Adrenal gland (tissue), 9 donors: ENCODE measurements at regions not wholly inside any gene's neighbourhood (a gene's known extent, or its start where the extent isn't known, plus 50 kb on each side); places are given as distances from the start of the nearest gene placed in this dataset.

Source experiments
- DNase-seq, 7 donors: peaks; one replicate each; pipeline ENCODE4 v3.0.0-alpha.2; 2019 to 2020
- H3K27ac ChIP-seq, 5 donors: fragments of 200-600 bp; sonication (generic) in 4 of 5; 1 replicate in 3 of 5; 2 replicates in 2 of 5; pipeline versions ENCODE4 v1.5.1 to v1.8.0; 2016 to 2020; ENCODE audit warnings: mild to moderate bottlenecking in 1 of 5
- H3K27me3 ChIP-seq: fragments of 200-600 bp; 2 replicates; pipeline ENCODE4 v1.8.0; 2021
- H3K36me3 ChIP-seq, 2 donors: fragments of 200-600 bp; replicated peaks in 1 of 2; 1 replicate in 1 of 2; 2 replicates in 1 of 2; pipeline versions ENCODE4 v1.5.1 to v1.8.0; 2018 to 2022
- H3K4me1 ChIP-seq, 2 donors: fragments of 200-600 bp; replicated peaks in 1 of 2; 1 replicate in 1 of 2; 2 replicates in 1 of 2; pipeline versions ENCODE4 v1.5.1 to v1.8.0; 2018 to 2021
- H3K4me3 ChIP-seq, 4 donors: fragments of 200-600 bp; sonication (generic) in 3 of 4; one replicate each; pipeline ENCODE4 v1.5.1; 2016 to 2018
- H3K9me3 ChIP-seq, 3 donors: fragments of 200-600 bp; sonication (generic) in 1 of 3; replicated peaks in 1 of 3; 1 replicate in 2 of 3; 2 replicates in 1 of 3; pipeline versions ENCODE4 v1.5.1 to v1.8.0; 2016 to 2021
- CTCF ChIP-seq, 6 experiments: fragments of 450-650 bp in 4 of 6; fragments of 200-600 bp in 2 of 6; sonication (generic) in 1 of 6; IDR thresholded peaks; 1 replicate in 5 of 6; 2 replicates in 1 of 6; pipeline versions ENCODE4 v1.5.1 to v1.8.0; 2016 to 2021; ENCODE audit warnings: antibody characterized with exemption in 6 of 6, mild to moderate bottlenecking in 2 of 6, moderate library complexity in 1 of 6
- POLR2A ChIP-seq, 2 donors: fragments of 450-650 bp; IDR thresholded peaks; one replicate each; pipeline ENCODE4 v1.6.1; 2017; ENCODE audit warnings: antibody characterized with exemption in 2 of 2, mild to moderate bottlenecking in 2 of 2, moderate library complexity in 1 of 2
- WGBS, 4 donors: extraction: QIAGEN DNeasy Blood & Tissue Kit in 2 of 4; methylation state at CpG; one replicate each; pipeline versions ENCODE4 v1.1.5 to v1.1.7; 2013 to 2017; 5-methylcytosine and 5-hydroxymethylcytosine counted together
- intact Hi-C, 2 donors: fragments of 100-400 bp; cut with DNase I; formaldehyde crosslinking; loops; one replicate each; pipeline versions ENCODE4 v1.14.1 to v1.15.0; 2022 to 2023
- donor health status: healthy with polysubstance abuse.
- donor health status: Bipolar disorder and iron deficiency.
- donor health status: DM: yes; HTN: yes; CAD: no.
- donor health status: DM: no; HTN: no; CAD: no.
- donor health status: DM: no; HTN: no; CAD: no.

GRCh38 chr16:75942351-75942750 is 216.1 kb upstream of the CPHXL start:
- no peak for TF ChIP-seq POLR2A (IDR thresholded peaks at IDR 0.05)
- no peak for TF ChIP-seq CTCF (IDR thresholded peaks at IDR 0.05)
- Histone ChIP-seq H3K4me3 (no peak overlapping the region), H3K9me3 (no peaks in the 10 kb centered on the region), H3K36me3 (no peaks in the 10 kb centered on the region), H3K27me3 (no peaks in the 10 kb centered on the region), H3K27ac (no peak overlapping the region), H3K4me1 (no peaks in the 10 kb centered on the region)
- intact Hi-C loops = no loop called here
- 75 to 89% (median 82%) methylated on average over 3 of the region's 3 CpGs for WGBS, 4 donors
- no peak for DNase-seq

DNA sequence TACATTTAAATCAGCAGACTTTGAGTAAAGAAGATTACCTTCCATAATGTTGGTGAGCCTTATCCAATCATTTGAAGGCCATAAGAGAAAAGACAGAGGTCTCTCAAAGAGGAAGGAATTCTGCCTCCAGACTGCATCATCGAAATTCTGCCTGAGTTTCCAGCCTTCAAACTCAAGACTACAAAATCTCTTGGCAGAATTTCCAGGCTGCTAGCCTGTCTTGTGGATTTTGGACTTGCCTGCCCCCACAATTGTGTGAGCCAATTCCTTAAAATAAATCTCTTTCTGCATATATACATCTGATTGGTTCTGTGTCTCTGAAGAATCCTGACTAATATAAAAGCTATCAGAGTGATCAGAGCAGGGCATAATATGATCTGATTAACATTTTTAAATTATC is 216.6 kb upstream of the CPHXL start:
- TF ChIP-seq POLR2A (IDR thresholded peaks at IDR 0.05) = no peak
- TF ChIP-seq CTCF (IDR thresholded peaks at IDR 0.05) = no peak
- 60 to 71% (median 67%) methylated on average over 1 of the region's 1 CpG for WGBS, 4 donors
- H3K4me3 ChIP-seq = no peak overlapping the region
- H3K27me3 ChIP-seq = no peaks in the 10 kb centered on the region
- DNase-seq = no peak
- no peaks in the 10 kb centered on the region for H3K36me3 ChIP-seq
- no peaks in the 10 kb centered on the region for H3K4me1 ChIP-seq
- H3K9me3 ChIP-seq = no peaks in the 10 kb centered on the region
- intact Hi-C loops = no loop called here
- H3K27ac ChIP-seq = no peak overlapping the region

DNA sequence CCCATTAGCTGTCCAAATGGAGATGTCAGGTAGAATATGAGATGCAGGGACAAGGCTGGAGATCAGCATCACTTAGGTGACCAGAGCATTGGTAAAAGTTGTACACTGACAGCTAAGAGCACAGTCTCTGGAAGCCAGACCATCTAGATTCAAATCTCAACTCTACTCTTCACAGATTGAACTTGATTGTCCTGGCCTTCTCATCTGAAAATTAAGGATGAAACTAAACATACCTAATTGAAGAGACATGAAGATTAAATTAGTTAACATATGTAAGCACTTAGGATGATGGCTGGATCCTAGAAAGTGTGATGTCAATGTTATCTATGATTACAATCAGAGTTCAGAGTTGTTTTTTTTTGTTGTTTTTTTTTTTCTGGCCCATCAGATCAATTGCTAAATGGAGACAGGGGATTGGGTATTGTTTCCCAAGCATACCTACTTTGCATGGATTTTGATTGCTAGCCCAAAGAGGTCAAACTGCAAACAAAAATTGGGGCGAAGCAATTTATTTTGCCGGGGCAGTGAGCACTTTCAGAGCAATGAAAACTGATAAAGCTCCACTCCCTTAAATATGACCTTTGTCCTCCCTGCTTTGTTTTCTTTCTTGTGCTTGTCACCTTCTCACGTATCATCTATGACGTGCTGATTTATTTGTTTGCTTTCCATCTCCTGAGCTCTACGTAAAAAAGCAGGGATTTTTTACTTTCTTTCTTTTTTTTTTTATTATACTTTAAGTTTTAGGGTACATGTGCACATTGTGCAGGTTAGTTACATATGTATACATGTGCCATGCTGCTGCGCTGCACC is 217.6 kb upstream of the CPHXL start:
- no peak for TF ChIP-seq POLR2A (IDR thresholded peaks at IDR 0.05)
- TF ChIP-seq CTCF (IDR thresholded peaks at IDR 0.05) = no peak
- Histone ChIP-seq H3K4me1 (no peaks in the 10 kb centered on the region), H3K27me3 (no peaks in the 10 kb centered on the region), H3K27ac (no peak overlapping the region), H3K4me3 (no peak overlapping the region), H3K36me3 (no peaks in the 10 kb centered on the region), H3K9me3 (no peaks in the 10 kb centered on the region)
- 52 to 58% (median 55%) methylated on average over 5 to 6 of the region's 6 CpGs for WGBS, 4 donors
- intact Hi-C loops = no loop called here
- DNase-seq = no peak

DNA sequence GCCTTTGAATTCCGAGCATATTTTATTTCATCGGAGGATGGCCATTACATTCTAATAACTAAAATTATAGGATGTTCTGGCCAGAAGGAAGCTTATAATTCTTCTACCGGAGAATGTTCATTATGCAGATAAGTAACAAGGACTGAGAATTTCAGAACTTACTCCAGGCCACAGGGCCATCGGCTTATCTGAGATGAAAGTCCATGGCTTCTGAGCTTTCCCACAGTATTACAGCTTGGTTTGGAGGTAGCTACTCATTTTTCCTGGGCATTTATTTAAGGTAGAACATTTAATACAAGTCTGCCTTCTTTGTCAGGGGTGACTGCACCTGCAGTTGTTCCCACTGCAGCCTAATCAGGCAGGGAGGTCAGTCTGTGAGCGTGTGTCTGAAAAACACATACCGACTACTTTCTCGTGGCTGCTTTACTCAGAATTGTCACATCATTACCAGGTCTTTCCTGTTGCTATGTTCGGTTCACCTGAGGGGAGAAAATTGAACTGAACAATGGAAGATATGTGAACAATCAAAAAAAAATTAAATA is 219.7 kb upstream of the CPHXL start:
- no peak for DNase-seq
- intact Hi-C loops = no loop called here
- Histone ChIP-seq H3K4me3 (no peak overlapping the region), H3K36me3 (no peaks in the 10 kb centered on the region), H3K27ac (no peak overlapping the region), H3K4me1 (no peaks in the 10 kb centered on the region), H3K27me3 (no peaks in the 10 kb centered on the region), H3K9me3 (no peaks in the 10 kb centered on the region)
- TF ChIP-seq CTCF (IDR thresholded peaks at IDR 0.05) (no peak), POLR2A (IDR thresholded peaks at IDR 0.05) (no peak)
- WGBS, 4 donors = 66 to 77% (median 75%) methylated on average over 8 of the region's 8 CpGs
